ENCODE measurements at regions not wholly inside any gene's neighbourhood (a gene's known extent, or its start where the extent isn't known, plus 50 kb on each side); places are given as distances from the start of the nearest gene placed in this dataset.

- no peak overlapping the region for H2AFZ ChIP-seq (ENCODE audit: low read depth, low read length, poor library complexity, severe bottlenecking)
- no peaks in the 10 kb centered on the region for H3K27me3 ChIP-seq (ENCODE audit: insufficient read depth, low read length)
- ChIA-PET RAD21 (ENCODE audit: low non-redundant PET in 1 of 2, low total read pairs in 2 of 2, uncharacterized antibody in 2 of 2, unreplicated experiment in 2 of 2) (no interaction called here), POLR2A (no interaction called here), CTCF (no interaction called here)
- no TSS peak for BruUV-seq (replicated peaks)
- H3K27ac ChIP-seq (ENCODE audit: low read depth, low read length), result no peak overlapping the region
- no peak overlapping the region for H3K4me2 ChIP-seq (ENCODE audit: low read length)
- intact Hi-C loops (cut with micrococcal nuclease), result no loop called here
- no peaks in the 10 kb centered on the region for H3K36me3 ChIP-seq (ENCODE audit: control insufficient read depth in 1 of 2, insufficient read depth in 2 of 2, low read length in 2 of 2)
- H3K4me1 ChIP-seq (ENCODE audit: control insufficient read depth in 1 of 2, insufficient read depth in 2 of 2, low read length in 2 of 2), result no peaks in the 10 kb centered on the region
- no peak for TF ChIP-seq ZFX (IDR thresholded peaks at IDR 0.05)
- TF ChIP-seq SP1 (IDR thresholded peaks at IDR 0.05; ENCODE audit: low read depth), result no peak
- TF ChIP-seq POLR2A (IDR thresholded peaks at IDR 0.05; ENCODE audit: borderline replicate concordance, extremely low read depth, insufficient read depth, insufficient read length), result no peak
- TF ChIP-seq MAX (IDR thresholded peaks at IDR 0.05), result no peak
- TF ChIP-seq RAD21 (IDR thresholded peaks at IDR 0.05; ENCODE audit: low read depth), result no peak
- TF ChIP-seq ATF3 (IDR thresholded peaks at IDR 0.05), result no peak
- no peak for TF ChIP-seq CEBPB (IDR thresholded peaks at IDR 0.05; ENCODE audit: low read depth)
- no peak for TF ChIP-seq ZBTB33 (IDR thresholded peaks at IDR 0.05; ENCODE audit: extremely low read depth, insufficient replicate concordance, low read length)
- no peak for TF ChIP-seq FOSL1 (IDR thresholded peaks at IDR 0.05; ENCODE audit: low read depth)
- TF ChIP-seq CBX3 (IDR thresholded peaks at IDR 0.05; ENCODE audit: low read depth), result no peak
- TF ChIP-seq SRF (IDR thresholded peaks at IDR 0.05; ENCODE audit: low read depth), result no peak
- TF ChIP-seq SIN3A (IDR thresholded peaks at IDR 0.05; ENCODE audit: low read depth), result no peak
- TF ChIP-seq EGR1 (IDR thresholded peaks at IDR 0.05; ENCODE audit: low read depth), result no peak
- TF ChIP-seq TCF7L2 (IDR thresholded peaks at IDR 0.05; ENCODE audit: borderline replicate concordance, extremely low read depth, insufficient read depth, insufficient read length), result no peak
- TF ChIP-seq ELF1 (IDR thresholded peaks at IDR 0.05; ENCODE audit: borderline replicate concordance, low read depth), result no peak
- no peak for TF ChIP-seq ZNF274 (IDR thresholded peaks at IDR 0.05; ENCODE audit: low read depth, low read length)
- no peak for TF ChIP-seq REST (IDR thresholded peaks at IDR 0.05; ENCODE audit: low read depth)
- no peak for TF ChIP-seq EZH2 (IDR thresholded peaks at IDR 0.05)
- TF ChIP-seq EZH2phosphoT487 (IDR thresholded peaks at IDR 0.05; ENCODE audit: borderline replicate concordance), result no peak
- TF ChIP-seq POLR2AphosphoS5 (IDR thresholded peaks at IDR 0.05; ENCODE audit: low read depth, low read length), result no peak
- no peak overlapping the region for H3K4me3 ChIP-seq (replicated peaks in 1 of 2; ENCODE audit: low read depth in 1 of 2, low read length in 2 of 2)
- ATAC-seq, result no peak
- H3K9ac ChIP-seq (ENCODE audit: low read length), result no peak overlapping the region
- no peaks in the 10 kb centered on the region for H3K79me2 ChIP-seq (ENCODE audit: insufficient read depth, low read length)
- no peaks in the 10 kb centered on the region; the same call in 1 of the 2 replicates for H4K20me1 ChIP-seq (ENCODE audit: insufficient read depth)
- H3K9me2 ChIP-seq (ENCODE audit: insufficient read depth), result no peaks in the 10 kb centered on the region
- no peak for DNase-seq (ENCODE audit: low read depth, low spot score)
- H3K9me3 ChIP-seq (ENCODE audit: control insufficient read depth in 1 of 2, insufficient read depth in 1 of 2, low read depth in 1 of 2, low read length in 2 of 2), result peaks cover 0 to 29% of the 10 kb centered on the region in 2 experiments; a peak in 2 of 4 replicates
These were observed 441.9 kb upstream of the SLC14A2 start for GRCh38 chr18:45173327-45173726.
